Smooth muscle cell (in vitro differentiated cells): ENCODE measurements at regions not wholly inside any gene's neighbourhood (a gene's known extent, or its start where the extent isn't known, plus 50 kb on each side); places are given as distances from the start of the nearest gene placed in this dataset.

Source experiments
- DNase-seq: peaks from one replicate; lab custom pipeline; 2025; ENCODE audit not compliant: unreplicated experiment; lab: John Stamatoyannopoulos, UW
- H2AFZ ChIP-seq: fragments of 200-600 bp; sonication (generic); 2 replicates; pipeline ENCODE4 v1.6.0; 2016; ENCODE audit warnings: antibody characterized with exemption, low read depth, mild to moderate bottlenecking
- H3F3A ChIP-seq: fragments of 200-600 bp; sonication (generic); 2 replicates; pipeline ENCODE4 v1.6.0; 2017; ENCODE audit warnings: antibody characterized with exemption, low read depth
- H3K27ac ChIP-seq: fragments of 200-600 bp; sonication (generic); 2 replicates; pipeline ENCODE4 v1.5.1; 2016; ENCODE audit warnings: low read depth, mild to moderate bottlenecking
- H3K27me3 ChIP-seq: fragments of 200-600 bp; sonication (generic); 2 replicates; pipeline ENCODE4 v1.6.1; 2016; ENCODE audit warnings: low read depth, mild to moderate bottlenecking
- H3K36me3 ChIP-seq: fragments of 200-600 bp; sonication (generic); 2 replicates; pipeline ENCODE4 v1.5.1; 2016; ENCODE audit warnings: low read depth
- H3K4me1 ChIP-seq: fragments of 200-600 bp; sonication (generic); 2 replicates; pipeline ENCODE4 v1.5.1; 2016; ENCODE audit warnings: low read depth
- H3K4me2 ChIP-seq: fragments of 200-600 bp; sonication (generic); 2 replicates; pipeline ENCODE4 v1.6.0; 2016; ENCODE audit warnings: mild to moderate bottlenecking
- H3K4me3 ChIP-seq: fragments of 200-600 bp; sonication (generic); 2 replicates; pipeline ENCODE4 v1.5.1; 2016; ENCODE audit warnings: mild to moderate bottlenecking
- H3K79me2 ChIP-seq: fragments of 200-600 bp; sonication (generic); 2 replicates; pipeline ENCODE4 v1.6.0; 2016; ENCODE audit warnings: low read depth, mild to moderate bottlenecking
- H3K9ac ChIP-seq: fragments of 200-600 bp; sonication (generic); 2 replicates; pipeline ENCODE4 v1.6.0; 2016; ENCODE audit warnings: low read depth
- H3K9me3 ChIP-seq: fragments of 200-600 bp; sonication (generic); replicated peaks from 2 replicates; pipeline ENCODE4 v1.5.1; 2016; ENCODE audit warnings: low read depth
- H4K20me1 ChIP-seq: fragments of 200-600 bp; sonication (generic); 2 replicates; pipeline ENCODE4 v1.6.0; 2016; ENCODE audit warnings: low read depth
- WGBS: methylation state at CpG from one replicate; pipeline ENCODE4 v1.1.7; 2016; ENCODE audit warnings: low lambda C conversion rate; 5-methylcytosine and 5-hydroxymethylcytosine counted together
- TF ChIP-seq, protein P1 (sequence below): fragments of 200-600 bp; sonication (generic); IDR thresholded peaks from 2 replicates; pipeline ENCODE4 v1.5.1; 2017; ENCODE audit warnings: borderline replicate concordance, mild to moderate bottlenecking, antibody characterized with exemption; ENCODE audit not compliant: insufficient read depth, poor library complexity, severe bottlenecking

DNA sequence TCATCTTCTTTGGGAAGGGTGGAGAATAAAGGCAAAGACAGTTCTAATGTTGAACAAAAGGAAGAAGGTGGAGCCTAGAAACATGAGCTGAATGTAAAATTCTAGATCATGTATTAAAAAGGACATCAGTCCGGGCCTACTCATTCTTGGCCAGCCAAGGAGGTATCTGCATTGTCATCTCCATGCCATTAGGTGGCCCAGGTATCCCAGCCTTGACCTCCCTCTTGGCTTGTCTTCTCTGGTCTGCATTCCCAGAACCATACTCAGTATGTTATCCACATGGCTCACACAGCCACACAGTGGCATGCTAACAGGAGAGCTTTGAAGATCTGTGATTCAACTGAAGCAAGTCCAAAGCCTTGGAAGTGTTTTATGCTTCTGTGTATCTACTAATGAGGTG, 369.8 kb upstream of the KAZN start:
- no peak overlapping the region for H3K4me2 ChIP-seq
- no peak overlapping the region for H3K4me3 ChIP-seq
- H3K9ac ChIP-seq = no peak overlapping the region
- DNase-seq = no peak
- H2AFZ ChIP-seq = no peak overlapping the region
- H3K27ac ChIP-seq = no peak overlapping the region
- no peaks in the 10 kb centered on the region for H3K79me2 ChIP-seq
- H3F3A ChIP-seq = no peaks in the 10 kb centered on the region
- no peaks in the 10 kb centered on the region for H3K27me3 ChIP-seq
- no peaks in the 10 kb centered on the region for H3K9me3 ChIP-seq
- WGBS = 90% methylated on average over 1 of the region's 1 CpG
- TF ChIP-seq, protein P1, sequence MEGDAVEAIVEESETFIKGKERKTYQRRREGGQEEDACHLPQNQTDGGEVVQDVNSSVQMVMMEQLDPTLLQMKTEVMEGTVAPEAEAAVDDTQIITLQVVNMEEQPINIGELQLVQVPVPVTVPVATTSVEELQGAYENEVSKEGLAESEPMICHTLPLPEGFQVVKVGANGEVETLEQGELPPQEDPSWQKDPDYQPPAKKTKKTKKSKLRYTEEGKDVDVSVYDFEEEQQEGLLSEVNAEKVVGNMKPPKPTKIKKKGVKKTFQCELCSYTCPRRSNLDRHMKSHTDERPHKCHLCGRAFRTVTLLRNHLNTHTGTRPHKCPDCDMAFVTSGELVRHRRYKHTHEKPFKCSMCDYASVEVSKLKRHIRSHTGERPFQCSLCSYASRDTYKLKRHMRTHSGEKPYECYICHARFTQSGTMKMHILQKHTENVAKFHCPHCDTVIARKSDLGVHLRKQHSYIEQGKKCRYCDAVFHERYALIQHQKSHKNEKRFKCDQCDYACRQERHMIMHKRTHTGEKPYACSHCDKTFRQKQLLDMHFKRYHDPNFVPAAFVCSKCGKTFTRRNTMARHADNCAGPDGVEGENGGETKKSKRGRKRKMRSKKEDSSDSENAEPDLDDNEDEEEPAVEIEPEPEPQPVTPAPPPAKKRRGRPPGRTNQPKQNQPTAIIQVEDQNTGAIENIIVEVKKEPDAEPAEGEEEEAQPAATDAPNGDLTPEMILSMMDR = no peak
- no peaks in the 10 kb centered on the region for H4K20me1 ChIP-seq
- H3K4me1 ChIP-seq = no peaks in the 10 kb centered on the region
- H3K36me3 ChIP-seq = no peaks in the 10 kb centered on the region

DNA sequence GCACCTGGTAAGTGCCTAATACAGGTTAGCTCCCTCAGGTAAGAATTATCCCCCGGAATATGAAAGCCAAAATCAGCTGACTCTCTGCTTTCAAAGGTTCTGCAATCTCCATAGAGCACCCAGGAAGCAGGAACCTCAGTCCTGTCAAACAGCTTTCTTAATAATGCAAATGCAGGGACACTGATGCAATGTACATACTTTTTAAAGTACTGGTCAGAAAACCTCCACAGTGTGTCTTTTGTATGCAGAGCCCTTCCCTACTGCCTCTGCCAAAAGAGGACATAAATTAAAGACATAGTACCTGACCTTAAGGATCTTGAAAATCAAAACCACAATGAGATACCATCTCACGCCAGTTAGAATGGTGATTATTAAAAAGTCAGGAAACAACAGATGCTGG, 365.0 kb upstream of the KAZN start:
- Histone ChIP-seq H3F3A (no peaks in the 10 kb centered on the region), H3K4me3 (no peak overlapping the region), H3K4me2 (no peak overlapping the region), H2AFZ (no peak overlapping the region), H3K79me2 (no peaks in the 10 kb centered on the region), H3K4me1 (no peaks in the 10 kb centered on the region), H3K27me3 (no peaks in the 10 kb centered on the region), H3K36me3 (no peaks in the 10 kb centered on the region), H3K27ac (no peak overlapping the region), H3K9ac (no peak overlapping the region), H4K20me1 (no peaks in the 10 kb centered on the region), H3K9me3 (no peaks in the 10 kb centered on the region)
- WGBS = 78% methylated on average over 2 of the region's 2 CpGs
- TF ChIP-seq, protein P1 = no peak
- DNase-seq = no peak

DNA sequence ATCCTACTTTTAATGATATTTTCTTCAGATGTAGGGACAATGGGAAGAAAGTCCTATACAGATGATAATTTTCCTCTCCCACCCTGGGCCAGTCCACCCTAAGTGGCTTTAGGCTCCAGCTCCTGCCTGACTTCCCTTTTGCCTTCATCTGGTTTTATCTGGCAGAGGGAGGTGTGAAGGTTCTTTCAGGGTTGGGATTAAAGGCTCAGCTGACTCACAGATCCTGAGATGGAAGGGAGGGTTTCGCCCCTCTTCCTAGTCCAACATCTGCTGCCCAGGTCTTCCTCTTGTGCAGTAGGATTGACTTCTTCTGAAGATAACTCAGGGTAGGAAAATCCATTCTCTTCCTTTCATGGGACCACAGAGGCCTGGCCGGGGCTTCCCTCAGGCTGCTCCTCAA, 362.4 kb upstream of the KAZN start:
- no peak overlapping the region for H2AFZ ChIP-seq
- no peak overlapping the region for H3K4me3 ChIP-seq
- H4K20me1 ChIP-seq = no peaks in the 10 kb centered on the region
- TF ChIP-seq, protein P1 = no peak
- no peaks in the 10 kb centered on the region for H3K9me3 ChIP-seq
- no peak overlapping the region for H3K4me2 ChIP-seq
- H3K79me2 ChIP-seq = no peaks in the 10 kb centered on the region
- no peaks in the 10 kb centered on the region for H3K36me3 ChIP-seq
- H3K9ac ChIP-seq = no peak overlapping the region
- H3K4me1 ChIP-seq = no peaks in the 10 kb centered on the region
- H3K27ac ChIP-seq = no peak overlapping the region
- no peaks in the 10 kb centered on the region for H3F3A ChIP-seq
- 76% methylated on average over 2 of the region's 2 CpGs for WGBS
- no peaks in the 10 kb centered on the region for H3K27me3 ChIP-seq
- no peak for DNase-seq

DNA sequence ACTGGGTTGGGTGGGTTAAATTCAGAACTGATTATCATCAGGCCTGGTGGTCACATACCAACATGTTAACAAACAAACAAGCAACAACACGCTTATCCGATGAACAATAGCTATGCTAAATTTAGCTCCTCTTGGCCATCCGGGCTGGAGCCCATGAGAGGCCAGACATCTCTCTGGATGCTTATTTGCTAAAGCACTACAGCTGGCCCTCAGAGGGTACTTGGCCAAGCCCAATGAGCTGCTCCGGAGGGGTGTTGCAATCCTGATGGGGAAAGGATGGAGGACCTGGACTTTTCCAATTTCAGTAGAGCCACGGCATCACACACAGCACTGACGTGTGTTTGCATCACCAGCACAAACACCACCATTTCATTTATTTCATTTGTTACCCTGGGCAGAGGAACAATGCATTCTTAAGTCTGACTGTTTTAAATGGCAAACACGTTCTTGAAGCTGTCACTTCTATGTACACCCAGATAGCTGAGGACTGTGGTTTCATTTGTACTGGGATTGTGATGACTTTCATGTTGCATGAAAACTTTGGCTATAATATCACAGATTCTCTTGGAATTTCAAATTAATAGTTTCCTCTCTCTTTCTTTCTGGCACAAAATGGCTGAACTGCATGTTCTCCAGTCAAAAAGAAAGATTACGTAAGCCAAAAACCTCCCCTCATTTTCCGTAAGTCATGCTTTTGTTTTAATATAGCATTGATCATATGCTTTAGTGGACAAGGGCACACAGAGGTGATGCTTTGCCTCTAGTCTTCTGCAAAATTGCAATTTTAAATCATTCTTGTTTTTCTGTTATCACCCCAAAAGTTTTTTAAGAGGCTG, 359.8 kb upstream of the KAZN start:
- H3F3A ChIP-seq = no peaks in the 10 kb centered on the region
- H3K27me3 ChIP-seq = no peaks in the 10 kb centered on the region
- 89% methylated on average over 9 of the region's 9 CpGs for WGBS
- no peak for DNase-seq
- TF ChIP-seq, protein P1 = no peak
- no peak overlapping the region for H3K27ac ChIP-seq
- no peaks in the 10 kb centered on the region for H4K20me1 ChIP-seq
- H2AFZ ChIP-seq = no peak overlapping the region
- no peaks in the 10 kb centered on the region for H3K9me3 ChIP-seq
- H3K9ac ChIP-seq = no peak overlapping the region
- no peak overlapping the region for H3K4me2 ChIP-seq
- no peaks in the 10 kb centered on the region for H3K36me3 ChIP-seq
- H3K4me3 ChIP-seq = no peak overlapping the region
- H3K79me2 ChIP-seq = no peaks in the 10 kb centered on the region
- H3K4me1 ChIP-seq = no peaks in the 10 kb centered on the region
